Type B pancreatic cell (in vitro differentiated cells): ENCODE measurements at regions not wholly inside any gene's neighbourhood (a gene's known extent, or its start where the extent isn't known, plus 50 kb on each side); places are given as distances from the start of the nearest gene placed in this dataset. TPM values are rescaled to one million over a fixed set of nuclear protein-coding genes. Genes with fewer than 3 reads are reported as not detected.

ENCODE experiments used
- microRNA-seq: library from miRNA; unstranded; fragments of <30 nt; microRNA quantifications from one replicate; pipeline ENCODE4, GENCODE V29; 2020

Small RNAs in the stretch of these regions (microRNA-seq; reads per million reads assigned to microRNA genes)
- gene MIR2054: not detected
